ENCODE measurements at regions not wholly inside any gene's neighbourhood (a gene's known extent, or its start where the extent isn't known, plus 50 kb on each side); places are given as distances from the start of the nearest gene placed in this dataset.
"Not testable (repeated sequence)": the region's sequence is repeated elsewhere in the genome, so short reads cannot be mapped to it uniquely, and the experiment has no call there.

DNA sequence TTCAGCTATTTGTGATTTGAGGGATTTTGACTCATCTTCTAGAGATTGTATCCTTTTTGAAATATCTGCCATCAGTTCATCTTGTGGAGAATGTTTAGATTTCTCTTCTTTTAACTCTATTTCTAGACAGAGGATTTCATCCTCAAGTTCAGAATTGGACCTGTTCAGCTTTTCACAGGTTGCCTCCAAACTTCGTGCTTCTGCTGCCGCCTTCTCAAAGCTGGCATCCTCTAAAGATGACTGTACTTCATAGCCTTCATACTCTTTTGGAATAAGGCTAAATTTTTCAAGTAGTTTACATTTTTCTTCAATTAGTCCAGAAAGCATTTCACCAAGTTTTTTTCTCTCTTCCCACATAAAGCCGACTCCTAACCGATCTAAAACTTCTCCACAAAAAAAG is 531.9 kb downstream of the STK39 start:
- TF ChIP-seq EZH2 (IDR thresholded peaks at IDR 0.05; ENCODE audit: low read depth, low read length, severe bottlenecking); TAF7 (optimal IDR thresholded peaks at IDR 0.05; ENCODE audit: borderline replicate concordance, low read depth, low read length); GTF2F1 (IDR thresholded peaks at IDR 0.05; ENCODE audit: borderline replicate concordance, low read depth, low read length); CREB1 (IDR thresholded peaks at IDR 0.05); POU5F1 (IDR thresholded peaks at IDR 0.05; ENCODE audit: low read depth, low read length): not testable (repeated sequence)
- TF ChIP-seq, protein P1, sequence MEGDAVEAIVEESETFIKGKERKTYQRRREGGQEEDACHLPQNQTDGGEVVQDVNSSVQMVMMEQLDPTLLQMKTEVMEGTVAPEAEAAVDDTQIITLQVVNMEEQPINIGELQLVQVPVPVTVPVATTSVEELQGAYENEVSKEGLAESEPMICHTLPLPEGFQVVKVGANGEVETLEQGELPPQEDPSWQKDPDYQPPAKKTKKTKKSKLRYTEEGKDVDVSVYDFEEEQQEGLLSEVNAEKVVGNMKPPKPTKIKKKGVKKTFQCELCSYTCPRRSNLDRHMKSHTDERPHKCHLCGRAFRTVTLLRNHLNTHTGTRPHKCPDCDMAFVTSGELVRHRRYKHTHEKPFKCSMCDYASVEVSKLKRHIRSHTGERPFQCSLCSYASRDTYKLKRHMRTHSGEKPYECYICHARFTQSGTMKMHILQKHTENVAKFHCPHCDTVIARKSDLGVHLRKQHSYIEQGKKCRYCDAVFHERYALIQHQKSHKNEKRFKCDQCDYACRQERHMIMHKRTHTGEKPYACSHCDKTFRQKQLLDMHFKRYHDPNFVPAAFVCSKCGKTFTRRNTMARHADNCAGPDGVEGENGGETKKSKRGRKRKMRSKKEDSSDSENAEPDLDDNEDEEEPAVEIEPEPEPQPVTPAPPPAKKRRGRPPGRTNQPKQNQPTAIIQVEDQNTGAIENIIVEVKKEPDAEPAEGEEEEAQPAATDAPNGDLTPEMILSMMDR (IDR thresholded peaks at IDR 0.05; ENCODE audit: control extremely low read depth in 1 of 3, insufficient read depth in 1 of 3, low read depth in 1 of 3, low read length in 3 of 3): not testable (repeated sequence)
